GM18909 (cell line): ENCODE measurements at regions not wholly inside any gene's neighbourhood (a gene's known extent, or its start where the extent isn't known, plus 50 kb on each side); places are given as distances from the start of the nearest gene placed in this dataset.
"Not testable (repeated sequence)": the region's sequence is repeated elsewhere in the genome, so short reads cannot be mapped to it uniquely, and the experiment has no call there.

Experiments used
- ATAC-seq: cut with Tn5 transposase; IDR thresholded peaks from one replicate; pipeline ENCODE4 v1.9.1; 2021; ENCODE audit warnings: mild to moderate bottlenecking; ENCODE audit not compliant: unreplicated experiment, poor library complexity

GRCh38 chr3:162847511-162847910 lies 1350.9 kb downstream of the OTOL1 start:
- ATAC-seq = no peak

- no peak for ATAC-seq
Observed at GRCh38 chr3:162863579-162863978, 1367.0 kb downstream of the OTOL1 start.

GRCh38 chr3:162865466-162865865 lies 1368.9 kb downstream of the OTOL1 start:
- no peak for ATAC-seq

- no peak for ATAC-seq
Observed at GRCh38 chr3:162879021-162879562, 1382.5 kb downstream of the OTOL1 start.

- ATAC-seq = no peak
Observed at GRCh38 chr3:162884373-162884772, 1387.8 kb downstream of the OTOL1 start.

- ATAC-seq = no peak
Observed at GRCh38 chr3:162892921-162893793, 1396.5 kb downstream of the OTOL1 start.

GRCh38 chr3:162897291-162897690 lies 1400.7 kb downstream of the OTOL1 start:
- ATAC-seq = no peak

- no peak for ATAC-seq
Observed at GRCh38 chr3:162932503-162932902, 1435.9 kb downstream of the OTOL1 start.

GRCh38 chr3:162933656-162934055 lies 1437.0 kb downstream of the OTOL1 start:
- no peak for ATAC-seq

- no peak for ATAC-seq
Observed at GRCh38 chr3:162936706-162937105, 1440.1 kb downstream of the OTOL1 start.

GRCh38 chr3:162938083-162938482 lies 1441.5 kb downstream of the OTOL1 start:
- ATAC-seq = no peak

GRCh38 chr3:162945626-162946025 lies 1449.0 kb downstream of the OTOL1 start:
- ATAC-seq = no peak

GRCh38 chr3:162956711-162957110 lies 1460.1 kb downstream of the OTOL1 start:
- no peak for ATAC-seq

GRCh38 chr3:162960269-162960668 lies 1463.7 kb downstream of the OTOL1 start:
- ATAC-seq = no peak

- ATAC-seq = no peak
Observed at GRCh38 chr3:162970292-162970691, 1473.7 kb downstream of the OTOL1 start.

- no peak for ATAC-seq
Observed at GRCh38 chr3:162971715-162972114, 1475.1 kb downstream of the OTOL1 start.

GRCh38 chr3:162973428-162973917 lies 1476.9 kb downstream of the OTOL1 start:
- no peak for ATAC-seq

GRCh38 chr3:162978136-162978535 lies 1481.5 kb downstream of the OTOL1 start:
- ATAC-seq = no peak

GRCh38 chr3:162984746-162985145 lies 1488.1 kb downstream of the OTOL1 start:
- no peak for ATAC-seq

- ATAC-seq = not testable (repeated sequence)
Observed at GRCh38 chr3:162987085-162987794, 1490.6 kb downstream of the OTOL1 start.

- ATAC-seq = no peak
Observed at GRCh38 chr3:162992741-162993140, 1496.1 kb downstream of the OTOL1 start.
